IMR-90 (cell line): ENCODE measurements at regions not wholly inside any gene's neighbourhood (a gene's known extent, or its start where the extent isn't known, plus 50 kb on each side); places are given as distances from the start of the nearest gene placed in this dataset.

Experiments used
- CTCF ChIP-seq: conservative IDR thresholded peaks from 2 replicates; pipeline ENCODE4 v1.5.1; 2012; ENCODE audit warnings: mild to moderate bottlenecking, low read depth, low read length, improper control_type of control experiment
- POLR2A ChIP-seq: IDR thresholded peaks from 2 replicates; pipeline ENCODE4 v1.6.1; 2012; ENCODE audit warnings: mild to moderate bottlenecking, low read depth, low read length

GRCh38 chr9:104345061-104345460 is 159.0 kb upstream of the OR13F1 start:
- TF ChIP-seq CTCF (no peak), POLR2A (no peak)
